PFSK-1 (cell line): ENCODE measurements at regions not wholly inside any gene's neighbourhood (a gene's known extent, or its start where the extent isn't known, plus 50 kb on each side); places are given as distances from the start of the nearest gene placed in this dataset.

ENCODE experiments used
- FOXP2 ChIP-seq: optimal IDR thresholded peaks from 2 replicates; pipeline ENCODE3; 2011; ENCODE audit warnings: borderline replicate concordance, control low read depth, inconsistent platforms; ENCODE audit not compliant: insufficient read depth; ENCODE audit errors: extremely low read length, extremely low read depth
- POLR2AphosphoS5 ChIP-seq: IDR thresholded peaks from 2 replicates; pipeline ENCODE4 v1.6.1; 2012; ENCODE audit warnings: low read depth, mild to moderate bottlenecking, control low read depth, low read length, moderate library complexity
- SIN3A ChIP-seq: IDR thresholded peaks from 2 replicates; pipeline ENCODE4 v1.6.1; 2012; ENCODE audit warnings: mild to moderate bottlenecking, low read length, moderate library complexity, borderline replicate concordance; ENCODE audit not compliant: insufficient read depth
- TAF1 ChIP-seq: IDR thresholded peaks from 2 replicates; pipeline ENCODE4 v1.6.1; 2012; ENCODE audit warnings: low read length, control low read depth, borderline replicate concordance; ENCODE audit not compliant: insufficient read depth
- TF ChIP-seq, protein P1 (sequence below), 2 experiments: IDR thresholded peaks; 2 replicates each; pipeline versions ENCODE4 v1.6.1 to v1.8.0; 2011 to 2012; ENCODE audit warnings: low read depth in 2 of 2, low read length in 2 of 2, control low read depth in 1 of 2, inconsistent platforms in 1 of 2, mild to moderate bottlenecking in 1 of 2, moderate library complexity in 1 of 2; ENCODE audit not compliant: insufficient read depth in 1 of 2

DNA sequence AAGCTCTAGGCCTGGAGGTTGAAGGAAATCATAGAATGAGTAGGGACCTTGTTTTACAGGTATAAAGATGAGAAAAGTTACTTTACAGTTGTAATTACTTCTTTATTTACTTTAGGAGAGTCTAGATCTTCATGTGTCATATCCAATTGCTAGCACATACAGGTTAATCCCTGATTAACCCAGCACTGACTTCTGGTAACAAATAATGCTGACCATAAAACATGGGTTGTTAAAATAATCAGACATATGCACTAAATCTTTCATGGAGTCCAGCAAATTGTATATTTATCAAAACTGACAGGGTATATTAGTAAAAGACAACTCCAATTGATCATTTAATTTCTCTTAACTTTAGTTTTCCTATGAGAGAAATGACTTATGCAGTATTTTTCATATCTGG lies 245.2 kb downstream of the NFKBIZ start:
- no peak for TF ChIP-seq SIN3A
- TF ChIP-seq, protein P1, sequence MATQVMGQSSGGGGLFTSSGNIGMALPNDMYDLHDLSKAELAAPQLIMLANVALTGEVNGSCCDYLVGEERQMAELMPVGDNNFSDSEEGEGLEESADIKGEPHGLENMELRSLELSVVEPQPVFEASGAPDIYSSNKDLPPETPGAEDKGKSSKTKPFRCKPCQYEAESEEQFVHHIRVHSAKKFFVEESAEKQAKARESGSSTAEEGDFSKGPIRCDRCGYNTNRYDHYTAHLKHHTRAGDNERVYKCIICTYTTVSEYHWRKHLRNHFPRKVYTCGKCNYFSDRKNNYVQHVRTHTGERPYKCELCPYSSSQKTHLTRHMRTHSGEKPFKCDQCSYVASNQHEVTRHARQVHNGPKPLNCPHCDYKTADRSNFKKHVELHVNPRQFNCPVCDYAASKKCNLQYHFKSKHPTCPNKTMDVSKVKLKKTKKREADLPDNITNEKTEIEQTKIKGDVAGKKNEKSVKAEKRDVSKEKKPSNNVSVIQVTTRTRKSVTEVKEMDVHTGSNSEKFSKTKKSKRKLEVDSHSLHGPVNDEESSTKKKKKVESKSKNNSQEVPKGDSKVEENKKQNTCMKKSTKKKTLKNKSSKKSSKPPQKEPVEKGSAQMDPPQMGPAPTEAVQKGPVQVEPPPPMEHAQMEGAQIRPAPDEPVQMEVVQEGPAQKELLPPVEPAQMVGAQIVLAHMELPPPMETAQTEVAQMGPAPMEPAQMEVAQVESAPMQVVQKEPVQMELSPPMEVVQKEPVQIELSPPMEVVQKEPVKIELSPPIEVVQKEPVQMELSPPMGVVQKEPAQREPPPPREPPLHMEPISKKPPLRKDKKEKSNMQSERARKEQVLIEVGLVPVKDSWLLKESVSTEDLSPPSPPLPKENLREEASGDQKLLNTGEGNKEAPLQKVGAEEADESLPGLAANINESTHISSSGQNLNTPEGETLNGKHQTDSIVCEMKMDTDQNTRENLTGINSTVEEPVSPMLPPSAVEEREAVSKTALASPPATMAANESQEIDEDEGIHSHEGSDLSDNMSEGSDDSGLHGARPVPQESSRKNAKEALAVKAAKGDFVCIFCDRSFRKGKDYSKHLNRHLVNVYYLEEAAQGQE (IDR thresholded peaks at IDR 0.05; ENCODE audit: insufficient read depth in 1 of 2, low read depth in 2 of 2, low read length in 2 of 2), result no peak
- TF ChIP-seq TAF1, result no peak
- no peak for TF ChIP-seq POLR2AphosphoS5
- TF ChIP-seq FOXP2, result no peak
